H54 (cell line): ENCODE measurements at regions not wholly inside any gene's neighbourhood (a gene's known extent, or its start where the extent isn't known, plus 50 kb on each side); places are given as distances from the start of the nearest gene placed in this dataset.

Experiments used
- DNase-seq: peaks from one replicate; pipeline ENCODE4 v3.0.0; 2011; ENCODE audit warnings: low spot score, mixed read lengths; ENCODE audit not compliant: insufficient read length
- FAIRE-seq: peaks from 3 replicates; lab custom pipeline; 2011; peaks lifted over from hg19 to GRCh38; lab: Jason Lieb, UNC
- POLR2A ChIP-seq: IDR thresholded peaks from 2 replicates; pipeline ENCODE4 v1.6.1; 2011; ENCODE audit warnings: low read depth, mild to moderate bottlenecking, low read length

DNA sequence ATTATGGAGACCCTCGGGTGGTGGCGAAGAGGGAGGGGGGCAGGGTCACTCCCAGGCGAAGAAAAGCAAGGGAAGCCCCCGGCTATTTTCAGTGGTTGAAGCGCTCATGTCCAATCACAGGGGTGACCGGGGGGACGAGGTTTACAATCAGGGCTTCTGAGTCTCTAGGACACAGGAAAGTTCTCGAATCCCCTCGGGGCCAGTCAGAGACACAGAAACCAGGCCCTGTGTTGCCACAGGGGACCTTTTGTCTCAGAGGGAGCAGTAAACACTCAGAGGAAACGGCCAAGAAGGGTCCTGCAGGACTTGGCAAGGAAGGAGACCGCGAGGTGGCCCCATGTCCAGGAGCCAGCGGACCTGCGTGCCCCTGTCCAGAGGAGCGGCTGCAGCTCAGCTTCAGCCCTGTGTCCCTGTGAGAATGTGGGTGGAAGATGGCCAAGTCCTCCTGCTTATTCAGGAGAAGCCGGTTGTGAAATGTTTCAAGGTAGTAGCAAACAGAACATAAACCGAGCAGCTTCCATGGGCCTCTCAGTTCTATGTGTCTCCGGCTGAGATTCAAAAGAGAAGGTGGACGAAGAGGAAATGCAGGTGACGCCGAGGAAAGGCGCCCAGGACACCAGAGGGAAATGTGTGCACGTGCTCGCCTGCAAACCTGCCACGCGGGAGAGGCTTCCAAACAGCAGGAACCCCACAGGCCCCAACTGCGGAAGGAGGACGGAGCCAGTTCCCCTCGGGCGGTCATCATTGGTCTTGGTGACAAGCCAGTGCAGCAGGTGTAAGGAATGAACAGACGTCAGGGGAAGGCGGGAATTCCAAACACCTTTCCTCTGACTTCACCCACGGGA, 357.6 kb downstream of the BRD1 start:
- DNase-seq = no peak
- FAIRE-seq = no peak
- TF ChIP-seq POLR2A = no peak

DNA sequence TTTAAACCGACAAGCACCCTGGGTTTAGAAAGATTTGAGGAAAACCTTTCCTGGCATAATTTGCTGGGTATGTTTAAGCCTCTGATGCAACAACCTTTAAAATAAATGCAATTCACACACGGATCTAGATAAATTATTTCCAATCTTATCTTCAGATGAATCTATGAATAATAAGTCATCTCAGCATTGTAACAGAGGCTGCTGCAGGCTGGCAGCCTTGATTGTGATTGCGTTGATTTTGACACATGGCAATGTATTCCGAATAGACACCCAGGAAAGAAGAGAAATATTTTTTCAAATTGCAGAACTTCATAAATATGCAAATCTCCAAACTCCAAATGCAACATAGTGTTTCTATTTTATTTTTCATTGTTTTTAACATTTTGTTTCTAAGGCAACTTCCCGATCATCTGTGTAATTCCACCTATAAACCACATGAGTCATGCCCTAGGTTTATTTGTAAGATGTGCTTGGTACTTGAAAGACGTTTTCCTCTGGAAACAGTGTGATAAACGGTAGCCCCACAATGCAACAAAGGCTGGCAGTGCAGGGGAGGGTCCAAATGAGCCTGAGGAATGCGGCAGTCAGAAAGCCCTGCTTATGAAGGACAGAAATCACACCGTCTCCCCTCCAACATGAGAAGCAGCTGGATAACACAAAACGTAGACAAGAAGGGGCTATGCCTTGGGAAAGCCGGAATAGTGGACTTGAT, 359.0 kb downstream of the BRD1 start:
- DNase-seq (no peak), FAIRE-seq (no peak)
- TF ChIP-seq POLR2A = no peak

DNA sequence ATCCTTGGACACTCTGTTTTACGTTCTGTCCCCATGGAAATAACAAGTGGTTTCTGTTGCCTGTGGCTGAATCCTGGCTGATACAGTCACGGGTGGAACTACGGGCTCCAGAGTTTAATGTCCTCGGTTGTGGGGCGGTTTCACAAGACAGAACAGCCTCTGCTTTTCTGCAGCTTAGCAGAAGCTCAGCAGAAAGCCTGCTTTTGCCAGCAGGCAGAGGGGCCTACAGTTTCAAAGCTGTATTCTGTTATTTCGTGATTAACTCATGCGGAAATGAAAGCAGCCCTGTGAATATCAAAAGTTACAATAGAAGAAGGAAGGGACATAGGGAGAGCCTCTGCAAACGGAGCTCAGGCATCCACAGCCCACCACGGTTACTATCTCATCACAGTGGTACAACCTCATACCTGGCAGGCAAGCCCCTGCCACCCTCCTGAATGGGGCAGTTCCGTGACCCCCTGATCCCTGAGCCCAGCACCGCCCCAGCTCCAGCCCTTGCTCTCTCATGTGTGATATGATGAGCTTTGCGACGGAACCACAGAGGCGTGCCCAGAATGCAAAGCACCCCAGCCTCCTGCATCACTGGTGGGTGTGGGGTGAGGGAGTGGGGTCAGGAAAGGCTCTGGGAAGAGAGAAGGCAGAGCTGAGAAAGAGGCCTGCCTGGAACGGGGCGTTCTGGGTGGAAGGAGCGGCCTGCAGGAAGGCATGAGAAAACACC, 360.6 kb downstream of the BRD1 start:
- DNase-seq (no peak), FAIRE-seq (no peak)
- no peak for TF ChIP-seq POLR2A

DNA sequence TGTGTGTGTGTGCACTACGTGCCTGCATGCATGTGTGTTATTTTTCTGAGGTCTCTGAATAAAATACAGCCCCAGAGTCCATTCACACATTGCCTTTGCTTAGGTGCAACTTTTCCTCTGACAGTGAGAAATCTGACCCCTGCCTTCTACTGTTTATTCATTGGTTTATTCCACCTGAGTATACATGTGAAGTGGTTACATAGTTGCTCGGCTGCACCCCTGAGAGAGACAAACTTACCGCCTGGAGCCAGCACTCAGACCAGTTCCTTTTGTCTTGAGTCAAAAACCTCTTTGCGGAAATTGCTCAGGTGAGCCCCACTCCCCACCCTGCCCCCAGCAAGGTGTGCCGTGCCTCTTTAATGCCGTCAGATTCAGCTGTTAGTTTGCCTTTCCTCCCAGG, 363.6 kb downstream of the BRD1 start:
- no peak for TF ChIP-seq POLR2A
- FAIRE-seq = no peak
- DNase-seq = no peak

GRCh38 chr22:49462795-49463194, 364.9 kb downstream of the BRD1 start:
- no peak for TF ChIP-seq POLR2A
- FAIRE-seq (no peak), DNase-seq (no peak)

- TF ChIP-seq POLR2A = no peak
- FAIRE-seq = no peak
- no peak for DNase-seq
Observed at GRCh38 chr22:49462291-49462690, 365.4 kb downstream of the BRD1 start.

DNA sequence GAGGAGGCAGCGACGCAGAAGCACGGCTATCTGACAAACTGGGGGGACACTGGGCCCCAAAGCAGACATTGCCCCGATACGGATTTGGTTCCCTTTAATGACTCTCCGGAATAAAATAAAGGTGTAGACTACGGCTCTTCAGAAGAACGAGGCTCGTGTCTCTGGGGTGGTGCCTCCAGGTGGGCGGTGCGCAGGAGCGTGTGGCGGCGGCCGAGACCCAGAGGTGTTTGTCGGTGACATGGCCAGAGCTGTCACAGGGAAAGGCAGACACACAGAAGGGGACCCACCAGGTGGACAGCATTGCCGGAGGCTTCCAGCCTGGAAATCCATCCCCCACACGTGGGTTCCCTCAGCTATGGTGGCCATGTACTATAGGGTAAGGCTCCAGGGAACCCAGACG, 366.0 kb downstream of the BRD1 start:
- FAIRE-seq (no peak), DNase-seq (no peak)
- no peak for TF ChIP-seq POLR2A

DNA sequence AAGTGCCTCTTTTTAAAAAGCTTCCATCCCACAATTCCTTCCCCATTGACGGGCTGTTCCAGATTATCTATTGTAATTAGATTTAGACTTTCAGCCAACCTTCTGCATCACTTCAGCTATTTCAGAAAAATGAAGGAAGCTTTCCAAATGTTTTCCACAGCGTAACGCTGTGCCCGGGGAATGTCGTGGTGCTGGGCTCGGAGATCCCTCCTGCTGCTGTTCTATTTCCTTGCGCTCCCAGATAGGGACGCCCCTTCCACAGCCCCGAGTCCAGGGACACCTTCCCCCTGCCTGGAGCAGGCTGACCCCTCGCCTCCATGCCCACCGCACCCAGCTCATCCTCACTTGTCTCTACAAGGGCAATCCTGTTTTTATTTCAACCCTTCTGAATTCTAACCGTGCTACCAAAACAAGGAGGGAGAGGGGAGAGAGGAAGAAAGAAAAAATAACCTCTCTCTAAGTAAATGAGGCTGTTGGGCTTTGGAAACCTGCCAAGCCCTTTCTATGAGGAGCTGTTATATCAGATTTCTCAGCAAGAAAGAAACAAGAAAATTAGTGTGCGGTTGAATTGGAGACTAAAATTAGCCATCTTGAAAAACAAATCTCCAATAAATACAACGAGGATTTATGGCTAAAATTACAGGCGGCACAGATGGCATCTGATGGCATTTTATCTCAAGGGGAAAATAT, 366.9 kb downstream of the BRD1 start:
- no peak for DNase-seq
- no peak for TF ChIP-seq POLR2A
- no peak for FAIRE-seq

DNA sequence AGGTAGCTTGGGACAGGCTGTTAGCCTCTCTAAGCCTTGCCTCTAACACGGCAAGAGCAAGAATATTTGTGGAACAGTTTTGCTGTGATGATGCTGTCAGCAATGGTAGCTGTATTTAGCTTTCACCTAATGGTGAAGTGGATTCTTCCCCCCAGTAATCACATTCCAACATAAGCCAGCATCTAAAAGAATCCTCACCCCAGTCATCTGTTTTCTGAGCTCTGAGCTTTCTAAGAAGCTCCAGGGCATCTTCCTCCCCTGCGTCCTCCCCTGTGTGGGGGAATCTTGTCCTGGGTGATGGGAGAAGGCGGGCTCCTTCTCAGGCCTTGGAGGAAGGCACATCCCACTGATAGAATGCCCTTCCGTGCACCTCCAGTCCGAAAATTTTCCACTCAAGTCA, 367.6 kb downstream of the BRD1 start:
- no peak for FAIRE-seq
- no peak for DNase-seq
- TF ChIP-seq POLR2A = no peak

GRCh38 chr22:49458708-49459099, 369.0 kb downstream of the BRD1 start:
- no peak for TF ChIP-seq POLR2A
- FAIRE-seq (no peak), DNase-seq (no peak)

GRCh38 chr22:49457946-49458707, 369.5 kb downstream of the BRD1 start:
- TF ChIP-seq POLR2A = no peak
- DNase-seq (no peak), FAIRE-seq (no peak)

GRCh38 chr22:49457146-49457545, 370.5 kb downstream of the BRD1 start:
- DNase-seq = no peak
- FAIRE-seq = no peak
- TF ChIP-seq POLR2A = no peak

GRCh38 chr22:49455595-49455994, 372.1 kb downstream of the BRD1 start:
- TF ChIP-seq POLR2A = no peak
- no peak for FAIRE-seq

More at GRCh38 chr22:49455595-49455994, 372.1 kb downstream of the BRD1 start:
- DNase-seq = no peak
